ENCODE measurements at regions not wholly inside any gene's neighbourhood (a gene's known extent, or its start where the extent isn't known, plus 50 kb on each side); places are given as distances from the start of the nearest gene placed in this dataset.

- H3K27ac ChIP-seq (ENCODE audit: low read length, poor library complexity, severe bottlenecking), result no peak overlapping the region
- H3K4ac ChIP-seq (ENCODE audit: low read depth in 1 of 2, low read length in 2 of 2), result no peak overlapping the region
- H3K9me3 ChIP-seq (ENCODE audit: control insufficient read depth, low read length), result no peaks in the 10 kb centered on the region
- no peak overlapping the region for H3K14ac ChIP-seq (ENCODE audit: low read length in 2 of 2)
- H2AK5ac ChIP-seq (ENCODE audit: low read length, severe bottlenecking), result no peak overlapping the region
- H3K4me2 ChIP-seq (ENCODE audit: low read length, poor library complexity, severe bottlenecking), result no peak overlapping the region
- no peaks in the 10 kb centered on the region for H3K27me3 ChIP-seq (ENCODE audit: control insufficient read depth in 1 of 2, insufficient read depth in 1 of 2, low read length in 2 of 2)
- no peak overlapping the region for H3K23ac ChIP-seq (ENCODE audit: low read length in 2 of 2)
- WGBS, result 88% methylated on average over 1 of the region's 2 CpGs
- no peak overlapping the region for H2BK15ac ChIP-seq (ENCODE audit: low read depth, poor library complexity, severe bottlenecking)
- H4K91ac ChIP-seq (ENCODE audit: low read length), result no peak overlapping the region
- no peak overlapping the region for H3K18ac ChIP-seq (ENCODE audit: low read depth in 1 of 2, low read length in 2 of 2)
- H3K4me1 ChIP-seq (ENCODE audit: control insufficient read depth, insufficient read depth, low read depth, low read length), result no peaks in the 10 kb centered on the region
- no peak for DNase-seq
- no peaks in the 10 kb centered on the region for H3K79me1 ChIP-seq (replicated peaks; ENCODE audit: low read length, poor library complexity, severe bottlenecking)
- no peak overlapping the region for H2BK120ac ChIP-seq (ENCODE audit: low read depth, low read length)
- no peak overlapping the region for H2BK12ac ChIP-seq (ENCODE audit: low read length in 2 of 2)
- no peak overlapping the region for H4K8ac ChIP-seq (ENCODE audit: low read length)
- no peak overlapping the region for H2AFZ ChIP-seq (ENCODE audit: low read depth, low read length)
- H3K36me3 ChIP-seq (ENCODE audit: control insufficient read depth in 1 of 2, insufficient read depth in 2 of 2, low read depth in 1 of 2, low read length in 2 of 2), result no peaks in the 10 kb centered on the region
- no peak overlapping the region for H3K4me3 ChIP-seq (ENCODE audit: insufficient read depth in 1 of 2, low read depth in 1 of 2, low read length in 2 of 2)
- H2BK5ac ChIP-seq (ENCODE audit: low read depth, low read length, poor library complexity, severe bottlenecking), result no peak overlapping the region
- no peak overlapping the region for H3K9ac ChIP-seq (ENCODE audit: low read length)
Observed at GRCh38 chr2:204240961-204241360, 304.3 kb upstream of the PARD3B start.

- Histone ChIP-seq H3K79me1 (replicated peaks; ENCODE audit: low read length, poor library complexity, severe bottlenecking) (no peaks in the 10 kb centered on the region), H2AFZ (ENCODE audit: low read depth, low read length) (no peak overlapping the region), H3K14ac (ENCODE audit: low read length in 2 of 2) (no peak overlapping the region), H3K4me2 (ENCODE audit: low read length, poor library complexity, severe bottlenecking) (no peak overlapping the region), H2BK15ac (ENCODE audit: low read depth, poor library complexity, severe bottlenecking) (no peak overlapping the region), H3K4me3 (ENCODE audit: insufficient read depth in 1 of 2, low read depth in 1 of 2, low read length in 2 of 2) (no peak overlapping the region), H3K9ac (ENCODE audit: low read length) (no peak overlapping the region), H4K91ac (ENCODE audit: low read length) (no peak overlapping the region), H2AK5ac (ENCODE audit: low read length, severe bottlenecking) (no peak overlapping the region), H4K8ac (ENCODE audit: low read length) (no peak overlapping the region), H2BK5ac (ENCODE audit: low read depth, low read length, poor library complexity, severe bottlenecking) (no peak overlapping the region), H2BK12ac (ENCODE audit: low read length in 2 of 2) (no peak overlapping the region), H3K23ac (ENCODE audit: low read length in 2 of 2) (no peak overlapping the region), H3K27me3 (ENCODE audit: control insufficient read depth in 1 of 2, insufficient read depth in 1 of 2, low read length in 2 of 2) (peaks cover 5 to 6% of the 10 kb centered on the region in 2 experiments), H3K4me1 (ENCODE audit: control insufficient read depth, insufficient read depth, low read depth, low read length) (no peaks in the 10 kb centered on the region), H3K4ac (ENCODE audit: low read depth in 1 of 2, low read length in 2 of 2) (no peak overlapping the region), H3K27ac (ENCODE audit: low read length, poor library complexity, severe bottlenecking) (no peak overlapping the region), H3K9me3 (ENCODE audit: control insufficient read depth, low read length) (no peaks in the 10 kb centered on the region), H3K18ac (ENCODE audit: low read depth in 1 of 2, low read length in 2 of 2) (no peak overlapping the region), H3K36me3 (ENCODE audit: control insufficient read depth in 1 of 2, insufficient read depth in 2 of 2, low read depth in 1 of 2, low read length in 2 of 2) (no peaks in the 10 kb centered on the region), H2BK120ac (ENCODE audit: low read depth, low read length) (no peak overlapping the region)
- DNase-seq, result no peak
- WGBS, result 83% methylated on average over 3 of the region's 3 CpGs
Observed at GRCh38 chr2:204249437-204249836, 295.8 kb upstream of the PARD3B start.

- Histone ChIP-seq H2BK15ac (ENCODE audit: low read depth, poor library complexity, severe bottlenecking) (no peak overlapping the region), H3K14ac (ENCODE audit: low read length in 2 of 2) (no peak overlapping the region), H3K9ac (ENCODE audit: low read length) (no peak overlapping the region), H3K36me3 (ENCODE audit: control insufficient read depth in 1 of 2, insufficient read depth in 2 of 2, low read depth in 1 of 2, low read length in 2 of 2) (no peaks in the 10 kb centered on the region), H3K4me3 (ENCODE audit: insufficient read depth in 1 of 2, low read depth in 1 of 2, low read length in 2 of 2) (no peak overlapping the region), H3K4ac (ENCODE audit: low read depth in 1 of 2, low read length in 2 of 2) (no peak overlapping the region), H2BK5ac (ENCODE audit: low read depth, low read length, poor library complexity, severe bottlenecking) (no peak overlapping the region), H3K27me3 (ENCODE audit: control insufficient read depth in 1 of 2, insufficient read depth in 1 of 2, low read length in 2 of 2) (peaks cover 5 to 6% of the 10 kb centered on the region in 2 experiments), H2AFZ (ENCODE audit: low read depth, low read length) (no peak overlapping the region), H3K79me1 (replicated peaks; ENCODE audit: low read length, poor library complexity, severe bottlenecking) (no peaks in the 10 kb centered on the region), H3K4me1 (ENCODE audit: control insufficient read depth, insufficient read depth, low read depth, low read length) (no peaks in the 10 kb centered on the region), H4K8ac (ENCODE audit: low read length) (no peak overlapping the region), H4K91ac (ENCODE audit: low read length) (no peak overlapping the region), H2AK5ac (ENCODE audit: low read length, severe bottlenecking) (no peak overlapping the region), H3K18ac (ENCODE audit: low read depth in 1 of 2, low read length in 2 of 2) (no peak overlapping the region), H2BK12ac (ENCODE audit: low read length in 2 of 2) (no peak overlapping the region), H3K9me3 (ENCODE audit: control insufficient read depth, low read length) (no peaks in the 10 kb centered on the region), H3K4me2 (ENCODE audit: low read length, poor library complexity, severe bottlenecking) (no peak overlapping the region), H3K23ac (ENCODE audit: low read length in 2 of 2) (no peak overlapping the region), H3K27ac (ENCODE audit: low read length, poor library complexity, severe bottlenecking) (no peak overlapping the region), H2BK120ac (ENCODE audit: low read depth, low read length) (no peak overlapping the region)
- no CpG with 5 or more reads among the region's 2 CpGs for WGBS
- no peak for DNase-seq
Observed at GRCh38 chr2:204250692-204251091, 294.6 kb upstream of the PARD3B start.

GRCh38 chr2:204251158-204251997, 293.9 kb upstream of the PARD3B start:
- Histone ChIP-seq H3K4me1 (ENCODE audit: control insufficient read depth, insufficient read depth, low read depth, low read length) (no peaks in the 10 kb centered on the region), H2AK5ac (ENCODE audit: low read length, severe bottlenecking) (no peak overlapping the region), H3K4me3 (ENCODE audit: insufficient read depth in 1 of 2, low read depth in 1 of 2, low read length in 2 of 2) (no peak overlapping the region), H2BK12ac (ENCODE audit: low read length in 2 of 2) (no peak overlapping the region), H2BK15ac (ENCODE audit: low read depth, poor library complexity, severe bottlenecking) (no peak overlapping the region), H4K91ac (ENCODE audit: low read length) (no peak overlapping the region), H3K4me2 (ENCODE audit: low read length, poor library complexity, severe bottlenecking) (no peak overlapping the region), H4K8ac (ENCODE audit: low read length) (no peak overlapping the region), H3K27ac (ENCODE audit: low read length, poor library complexity, severe bottlenecking) (no peak overlapping the region), H3K9me3 (ENCODE audit: control insufficient read depth, low read length) (no peaks in the 10 kb centered on the region), H3K27me3 (ENCODE audit: control insufficient read depth in 1 of 2, insufficient read depth in 1 of 2, low read length in 2 of 2) (peaks cover 5 to 6% of the 10 kb centered on the region in 2 experiments), H3K36me3 (ENCODE audit: control insufficient read depth in 1 of 2, insufficient read depth in 2 of 2, low read depth in 1 of 2, low read length in 2 of 2) (no peaks in the 10 kb centered on the region), H3K4ac (ENCODE audit: low read depth in 1 of 2, low read length in 2 of 2) (no peak overlapping the region), H3K79me1 (replicated peaks; ENCODE audit: low read length, poor library complexity, severe bottlenecking) (no peaks in the 10 kb centered on the region), H2BK5ac (ENCODE audit: low read depth, low read length, poor library complexity, severe bottlenecking) (no peak overlapping the region), H2AFZ (ENCODE audit: low read depth, low read length) (no peak overlapping the region), H2BK120ac (ENCODE audit: low read depth, low read length) (no peak overlapping the region), H3K14ac (ENCODE audit: low read length in 2 of 2) (no peak overlapping the region), H3K23ac (ENCODE audit: low read length in 2 of 2) (no peak overlapping the region), H3K9ac (ENCODE audit: low read length) (no peak overlapping the region), H3K18ac (ENCODE audit: low read depth in 1 of 2, low read length in 2 of 2) (no peak overlapping the region)
- DNase-seq, result no peak
- WGBS, result 90% methylated on average over 9 of the region's 11 CpGs

Data from mesenchymal stem cell (in vitro differentiated cells and primary cell).